Endodermal cell (in vitro differentiated cells): ENCODE measurements at regions not wholly inside any gene's neighbourhood (a gene's known extent, or its start where the extent isn't known, plus 50 kb on each side); places are given as distances from the start of the nearest gene placed in this dataset.

Source experiments
- DNase-seq: peaks from one replicate; pipeline ENCODE4 v3.0.0-alpha.2; 2017
- H3K27ac ChIP-seq: 2 replicates; pipeline ENCODE4 v1.5.1; 2013; ENCODE audit warnings: mild to moderate bottlenecking, low read depth, low read length, moderate library complexity
- H3K27me3 ChIP-seq: 2 replicates; pipeline ENCODE4 v1.6.1; 2013; ENCODE audit warnings: mild to moderate bottlenecking, low read length, moderate library complexity; ENCODE audit not compliant: insufficient read depth, control insufficient read depth, poor library complexity, severe bottlenecking
- H3K36me3 ChIP-seq: 2 replicates; pipeline ENCODE4 v1.7.0; 2013; ENCODE audit warnings: mild to moderate bottlenecking, low read length, moderate library complexity; ENCODE audit not compliant: control insufficient read depth, insufficient read depth
- H3K4me1 ChIP-seq: one replicate; pipeline ENCODE4 v1.7.0; 2013; ENCODE audit warnings: low read length; ENCODE audit not compliant: control insufficient read depth, insufficient read depth
- H3K4me3 ChIP-seq: 2 replicates; pipeline ENCODE4 v1.5.1; 2013; ENCODE audit warnings: mild to moderate bottlenecking, low read length, moderate library complexity
- H3K9ac ChIP-seq: 2 replicates; pipeline ENCODE4 v1.6.1; 2013; ENCODE audit warnings: mild to moderate bottlenecking, low read length, moderate library complexity; ENCODE audit not compliant: poor library complexity, severe bottlenecking; ENCODE audit errors: extremely low read depth
- H3K9me3 ChIP-seq: 2 replicates; pipeline ENCODE4 v1.6.1; 2013; ENCODE audit warnings: mild to moderate bottlenecking, low read length, moderate library complexity; ENCODE audit not compliant: control insufficient read depth
- H3K27ac Mint-ChIP-seq: 2 replicates; pipeline ENCODE4 v1.8.0; 2020; ENCODE audit warnings: mixed read lengths
- H3K27me3 Mint-ChIP-seq: 2 replicates; pipeline ENCODE4 v1.8.0; 2021; ENCODE audit warnings: mild to moderate bottlenecking, mixed read lengths; ENCODE audit not compliant: insufficient read depth
- H3K36me3 Mint-ChIP-seq: 2 replicates; pipeline ENCODE4 v1.8.0; 2020; ENCODE audit warnings: low read depth, mixed read lengths
- H3K4me1 Mint-ChIP-seq: 2 replicates; pipeline ENCODE4 v1.8.0; 2020; ENCODE audit warnings: mixed read lengths
- H3K4me3 Mint-ChIP-seq: 2 replicates; pipeline ENCODE4 v1.8.0; 2020; ENCODE audit warnings: mild to moderate bottlenecking, moderate library complexity, mixed read lengths
- H3K9me3 Mint-ChIP-seq: 2 replicates; pipeline ENCODE4 v1.8.0; 2020; ENCODE audit warnings: mild to moderate bottlenecking, mixed read lengths
- CTCF ChIP-seq: fragments of 200-600 bp; sonication (generic); conservative IDR thresholded peaks from 2 replicates; pipeline ENCODE4 v1.5.0; 2021; ENCODE audit warnings: antibody characterized with exemption, mild to moderate bottlenecking
- WGBS, 2 experiments: methylation state at CpG; one replicate each; pipeline versions ENCODE4 v1.1.5 to v1.1.7; 2013; ENCODE audit warnings: missing lambda C conversion rate in 2 of 2, mixed read lengths in 1 of 2; ENCODE audit not compliant: insufficient coverage in 1 of 2, insufficient read length in 1 of 2; 5-methylcytosine and 5-hydroxymethylcytosine counted together

GRCh38 chr4:30956916-30957315, 236.7 kb downstream of the PCDH7 start:
- no peak overlapping the region for H3K4me3 ChIP-seq
- H3K36me3 ChIP-seq: no peaks in the 10 kb centered on the region
- H3K9me3 Mint-ChIP-seq: no peaks in the 10 kb centered on the region
- peaks cover 2% of the 10 kb centered on the region for H3K36me3 Mint-ChIP-seq
- H3K27ac ChIP-seq: no peak overlapping the region
- no peak overlapping the region for H3K27ac Mint-ChIP-seq
- H3K27me3 ChIP-seq: no peaks in the 10 kb centered on the region
- H3K4me3 Mint-ChIP-seq: no peak overlapping the region
- peaks cover 14% of the 10 kb centered on the region for H3K4me1 Mint-ChIP-seq
- no peaks in the 10 kb centered on the region for H3K9me3 ChIP-seq
- peaks cover 4% of the 10 kb centered on the region for H3K4me1 ChIP-seq
- DNase-seq: no peak
- no peaks in the 10 kb centered on the region for H3K27me3 Mint-ChIP-seq
- 85 to 100% methylated on average over 4 to 6 of the region's 6 CpGs for WGBS, 2 experiments
- no peak overlapping the region for H3K9ac ChIP-seq
- no peak for TF ChIP-seq CTCF

GRCh38 chr4:30957706-30958105, 237.5 kb downstream of the PCDH7 start:
- Histone ChIP-seq H3K36me3 (no peaks in the 10 kb centered on the region), H3K4me3 (no peak overlapping the region), H3K4me1 (peaks cover 4% of the 10 kb centered on the region), H3K27ac (no peak overlapping the region), H3K9me3 (no peaks in the 10 kb centered on the region), H3K9ac (no peak overlapping the region), H3K27me3 (no peaks in the 10 kb centered on the region)
- H3K4me1 Mint-ChIP-seq: peaks cover 10% of the 10 kb centered on the region
- 44 to 68% methylated on average over 2 to 4 of the region's 4 CpGs for whole genome bisulfite sequencing, 2 experiments
- no peaks in the 10 kb centered on the region for H3K9me3 Mint-ChIP-seq
- no peaks in the 10 kb centered on the region for H3K27me3 Mint-ChIP-seq
- no peak for DNase-seq
- no peak overlapping the region for H3K4me3 Mint-ChIP-seq
- no peak overlapping the region for H3K27ac Mint-ChIP-seq
- no peak for TF ChIP-seq CTCF
- H3K36me3 Mint-ChIP-seq: peaks cover 2% of the 10 kb centered on the region

- no peaks in the 10 kb centered on the region for H3K9me3 Mint-ChIP-seq
- Histone ChIP-seq H3K4me3 (no peak overlapping the region), H3K36me3 (no peaks in the 10 kb centered on the region), H3K9ac (no peak overlapping the region), H3K27ac (no peak overlapping the region), H3K4me1 (no peaks in the 10 kb centered on the region), H3K27me3 (no peaks in the 10 kb centered on the region), H3K9me3 (no peaks in the 10 kb centered on the region)
- H3K4me1 Mint-ChIP-seq: peaks cover 6% of the 10 kb centered on the region
- H3K4me3 Mint-ChIP-seq: no peak overlapping the region
- H3K27ac Mint-ChIP-seq: no peak overlapping the region
- no peaks in the 10 kb centered on the region for H3K27me3 Mint-ChIP-seq
- TF ChIP-seq CTCF: no peak
- WGBS, 2 experiments: 94 to 100% methylated on average over 1 to 3 of the region's 3 CpGs
- peaks cover 11% of the 10 kb centered on the region for H3K36me3 Mint-ChIP-seq
- DNase-seq: no peak
Observed at GRCh38 chr4:30959781-30960485, 239.8 kb downstream of the PCDH7 start.
